ENCODE measurements at regions not wholly inside any gene's neighbourhood (a gene's known extent, or its start where the extent isn't known, plus 50 kb on each side); places are given as distances from the start of the nearest gene placed in this dataset.
"Not testable (repeated sequence)": the region's sequence is repeated elsewhere in the genome, so short reads cannot be mapped to it uniquely, and the experiment has no call there.

DNA sequence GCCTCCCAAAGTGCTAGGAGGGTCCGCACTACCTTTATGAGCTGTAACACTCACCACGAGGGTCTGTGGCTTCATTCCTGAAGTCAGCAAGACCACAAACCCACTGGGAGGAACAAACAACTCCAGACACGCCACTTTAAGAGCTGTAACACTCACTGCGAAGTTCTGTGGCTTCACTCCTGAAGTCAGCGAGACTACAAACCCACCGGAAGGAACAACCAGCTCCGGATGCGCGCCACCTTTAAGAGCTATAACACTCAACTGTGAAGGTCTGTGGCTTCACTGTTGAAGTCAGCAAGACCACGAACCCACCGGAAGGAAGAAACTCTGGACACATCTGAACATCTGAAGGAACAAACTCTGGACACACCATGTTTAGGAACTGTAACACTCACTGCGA, 152.1 kb upstream of the IL15 start:
- TF ChIP-seq, protein P1, sequence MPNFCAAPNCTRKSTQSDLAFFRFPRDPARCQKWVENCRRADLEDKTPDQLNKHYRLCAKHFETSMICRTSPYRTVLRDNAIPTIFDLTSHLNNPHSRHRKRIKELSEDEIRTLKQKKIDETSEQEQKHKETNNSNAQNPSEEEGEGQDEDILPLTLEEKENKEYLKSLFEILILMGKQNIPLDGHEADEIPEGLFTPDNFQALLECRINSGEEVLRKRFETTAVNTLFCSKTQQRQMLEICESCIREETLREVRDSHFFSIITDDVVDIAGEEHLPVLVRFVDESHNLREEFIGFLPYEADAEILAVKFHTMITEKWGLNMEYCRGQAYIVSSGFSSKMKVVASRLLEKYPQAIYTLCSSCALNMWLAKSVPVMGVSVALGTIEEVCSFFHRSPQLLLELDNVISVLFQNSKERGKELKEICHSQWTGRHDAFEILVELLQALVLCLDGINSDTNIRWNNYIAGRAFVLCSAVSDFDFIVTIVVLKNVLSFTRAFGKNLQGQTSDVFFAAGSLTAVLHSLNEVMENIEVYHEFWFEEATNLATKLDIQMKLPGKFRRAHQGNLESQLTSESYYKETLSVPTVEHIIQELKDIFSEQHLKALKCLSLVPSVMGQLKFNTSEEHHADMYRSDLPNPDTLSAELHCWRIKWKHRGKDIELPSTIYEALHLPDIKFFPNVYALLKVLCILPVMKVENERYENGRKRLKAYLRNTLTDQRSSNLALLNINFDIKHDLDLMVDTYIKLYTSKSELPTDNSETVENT (CRISPR knock-in tag; IDR thresholded peaks at IDR 0.05), result not testable (repeated sequence)
- TF ChIP-seq POLR2A (conservative IDR thresholded peaks at IDR 0.05); TOE1 (IDR thresholded peaks at IDR 0.05; ENCODE audit: borderline replicate concordance); TOE1 (CRISPR knock-in tag; IDR thresholded peaks at IDR 0.05; ENCODE audit: borderline replicate concordance, low read depth); RCOR1 (IDR thresholded peaks at IDR 0.05; ENCODE audit: borderline replicate concordance in 1 of 2, low read depth in 2 of 2, low read length in 2 of 2); ZNF695 (CRISPR knock-in tag; IDR thresholded peaks at IDR 0.05); CEBPG (CRISPR knock-in tag; IDR thresholded peaks at IDR 0.05); CEBPG (tag; conservative IDR thresholded peaks at IDR 0.05 in 1 of 2, IDR thresholded peaks at IDR 0.05 in 1 of 2); CCAR2 (IDR thresholded peaks at IDR 0.05; ENCODE audit: low read depth, low read length); RFX5 (IDR thresholded peaks at IDR 0.05; ENCODE audit: low read depth, low read length): not testable (repeated sequence)
- TF ChIP-seq, protein P2, sequence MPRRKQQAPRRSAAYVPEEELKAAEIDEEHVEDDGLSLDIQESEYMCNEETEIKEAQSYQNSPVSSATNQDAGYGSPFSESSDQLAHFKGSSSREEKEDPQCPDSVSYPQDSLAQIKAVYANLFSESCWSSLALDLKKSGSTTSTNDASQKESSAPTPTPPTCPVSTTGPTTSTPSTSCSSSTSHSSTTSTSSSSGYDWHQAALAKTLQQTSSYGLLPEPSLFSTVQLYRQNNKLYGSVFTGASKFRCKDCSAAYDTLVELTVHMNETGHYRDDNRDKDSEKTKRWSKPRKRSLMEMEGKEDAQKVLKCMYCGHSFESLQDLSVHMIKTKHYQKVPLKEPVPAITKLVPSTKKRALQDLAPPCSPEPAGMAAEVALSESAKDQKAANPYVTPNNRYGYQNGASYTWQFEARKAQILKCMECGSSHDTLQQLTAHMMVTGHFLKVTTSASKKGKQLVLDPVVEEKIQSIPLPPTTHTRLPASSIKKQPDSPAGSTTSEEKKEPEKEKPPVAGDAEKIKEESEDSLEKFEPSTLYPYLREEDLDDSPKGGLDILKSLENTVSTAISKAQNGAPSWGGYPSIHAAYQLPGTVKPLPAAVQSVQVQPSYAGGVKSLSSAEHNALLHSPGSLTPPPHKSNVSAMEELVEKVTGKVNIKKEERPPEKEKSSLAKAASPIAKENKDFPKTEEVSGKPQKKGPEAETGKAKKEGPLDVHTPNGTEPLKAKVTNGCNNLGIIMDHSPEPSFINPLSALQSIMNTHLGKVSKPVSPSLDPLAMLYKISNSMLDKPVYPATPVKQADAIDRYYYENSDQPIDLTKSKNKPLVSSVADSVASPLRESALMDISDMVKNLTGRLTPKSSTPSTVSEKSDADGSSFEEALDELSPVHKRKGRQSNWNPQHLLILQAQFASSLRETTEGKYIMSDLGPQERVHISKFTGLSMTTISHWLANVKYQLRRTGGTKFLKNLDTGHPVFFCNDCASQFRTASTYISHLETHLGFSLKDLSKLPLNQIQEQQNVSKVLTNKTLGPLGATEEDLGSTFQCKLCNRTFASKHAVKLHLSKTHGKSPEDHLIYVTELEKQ (CRISPR knock-in tag; IDR thresholded peaks at IDR 0.05), result not testable (repeated sequence)
- TF ChIP-seq, protein P3, sequence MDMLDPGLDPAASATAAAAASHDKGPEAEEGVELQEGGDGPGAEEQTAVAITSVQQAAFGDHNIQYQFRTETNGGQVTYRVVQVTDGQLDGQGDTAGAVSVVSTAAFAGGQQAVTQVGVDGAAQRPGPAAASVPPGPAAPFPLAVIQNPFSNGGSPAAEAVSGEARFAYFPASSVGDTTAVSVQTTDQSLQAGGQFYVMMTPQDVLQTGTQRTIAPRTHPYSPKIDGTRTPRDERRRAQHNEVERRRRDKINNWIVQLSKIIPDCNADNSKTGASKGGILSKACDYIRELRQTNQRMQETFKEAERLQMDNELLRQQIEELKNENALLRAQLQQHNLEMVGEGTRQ (CRISPR knock-in tag; IDR thresholded peaks at IDR 0.05), result not testable (repeated sequence)
